ENCODE measurements at regions not wholly inside any gene's neighbourhood (a gene's known extent, or its start where the extent isn't known, plus 50 kb on each side); places are given as distances from the start of the nearest gene placed in this dataset.
A peak's percentile ranks its signal among the peaks of the same experiment; 100 is the strongest.

- no peaks in the 10 kb centered on the region for H3K27me3 ChIP-seq (ENCODE audit: control insufficient read depth, insufficient read depth, low read length)
- no peak overlapping the region for H3K4me3 ChIP-seq (ENCODE audit: low read depth, low read length)
- no peak for DNase-seq (ENCODE audit: low read depth)
- TF ChIP-seq CTCF (IDR thresholded peaks at IDR 0.05; ENCODE audit: insufficient read depth, low read length, severe bottlenecking): no peak
- no peaks in the 10 kb centered on the region for H3K36me3 ChIP-seq (ENCODE audit: control insufficient read depth, insufficient read depth, low read length)
- FAIRE-seq: peak; percentile 36
These were observed 113.1 kb upstream of the NECTIN3 start for GRCh38 chr3:110958313-110959147.

GRCh38 chr3:110965976-110966375, 105.6 kb upstream of the NECTIN3 start:
- no peak overlapping the region for H3K4me3 ChIP-seq (ENCODE audit: low read depth, low read length)
- H3K27me3 ChIP-seq (ENCODE audit: control insufficient read depth, insufficient read depth, low read length): no peaks in the 10 kb centered on the region
- no peaks in the 10 kb centered on the region for H3K36me3 ChIP-seq (ENCODE audit: control insufficient read depth, insufficient read depth, low read length)
- TF ChIP-seq CTCF (IDR thresholded peaks at IDR 0.05; ENCODE audit: insufficient read depth, low read length, severe bottlenecking): no peak
- FAIRE-seq: no peak
- no peak for DNase-seq (ENCODE audit: low read depth)

- DNase-seq (ENCODE audit: low read depth) (no peak), FAIRE-seq (no peak)
- Histone ChIP-seq H3K36me3 (ENCODE audit: control insufficient read depth, insufficient read depth, low read length) (no peaks in the 10 kb centered on the region), H3K4me3 (ENCODE audit: low read depth, low read length) (no peak overlapping the region), H3K27me3 (ENCODE audit: control insufficient read depth, insufficient read depth, low read length) (no peaks in the 10 kb centered on the region)
- TF ChIP-seq CTCF (IDR thresholded peaks at IDR 0.05; ENCODE audit: insufficient read depth, low read length, severe bottlenecking): no peak
These were observed 104.5 kb upstream of the NECTIN3 start for GRCh38 chr3:110966966-110967663.

GRCh38 chr3:110968076-110968475, 103.5 kb upstream of the NECTIN3 start:
- TF ChIP-seq CTCF (IDR thresholded peaks at IDR 0.05; ENCODE audit: insufficient read depth, low read length, severe bottlenecking): no peak
- FAIRE-seq: no peak
- Histone ChIP-seq H3K4me3 (ENCODE audit: low read depth, low read length) (no peak overlapping the region), H3K36me3 (ENCODE audit: control insufficient read depth, insufficient read depth, low read length) (no peaks in the 10 kb centered on the region), H3K27me3 (ENCODE audit: control insufficient read depth, insufficient read depth, low read length) (no peaks in the 10 kb centered on the region)
- no peak for DNase-seq (ENCODE audit: low read depth)

GRCh38 chr3:110969229-110970211, 102.1 kb upstream of the NECTIN3 start:
- DNase-seq (ENCODE audit: low read depth): no peak
- FAIRE-seq: no peak
- no peak for TF ChIP-seq CTCF (IDR thresholded peaks at IDR 0.05; ENCODE audit: insufficient read depth, low read length, severe bottlenecking)
- no peaks in the 10 kb centered on the region for H3K36me3 ChIP-seq (ENCODE audit: control insufficient read depth, insufficient read depth, low read length)
- H3K27me3 ChIP-seq (ENCODE audit: control insufficient read depth, insufficient read depth, low read length): no peaks in the 10 kb centered on the region
- H3K4me3 ChIP-seq (ENCODE audit: low read depth, low read length): no peak overlapping the region

Measured in bronchial epithelial cell (primary cell).